Stimulated activated CD8-positive, alpha-beta memory T cell treated with anti-CD3 and anti-CD28 coated beads, Interleukin-7, amount 100 ng/mL, for 48 hours (primary cell): ENCODE measurements at regions not wholly inside any gene's neighbourhood (a gene's known extent, or its start where the extent isn't known, plus 50 kb on each side); places are given as distances from the start of the nearest gene placed in this dataset.
A peak's percentile ranks its signal among the peaks of the same experiment; 100 is the strongest.
"Not testable (repeated sequence)": the region's sequence is repeated elsewhere in the genome, so short reads cannot be mapped to it uniquely, and the experiment has no call there.

Experiments
- DNase-seq, 2 donors: peaks; one replicate each; pipeline ENCODE4 v3.0.0-alpha.2; 2020; ENCODE audit warnings: low read depth in 1 of 2; ENCODE audit errors: extremely low read depth in 1 of 2

DNA sequence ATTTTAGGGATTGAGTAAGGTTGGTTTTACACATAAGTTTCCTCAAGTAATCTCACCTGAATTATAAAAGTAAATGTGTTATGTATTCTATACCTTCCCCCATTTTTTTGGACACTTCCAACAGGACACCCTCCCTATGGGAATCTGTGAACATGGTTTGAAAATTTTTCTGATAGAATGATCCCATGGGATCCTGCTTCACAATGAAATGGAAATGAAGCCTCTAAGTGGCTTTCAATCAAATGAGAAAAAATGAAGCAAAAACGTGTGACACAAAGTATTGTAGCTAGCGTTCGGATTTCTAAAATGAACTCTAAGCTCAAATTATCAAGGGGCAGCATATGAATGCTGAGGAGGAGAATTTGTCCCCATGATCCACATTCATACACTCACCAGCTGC, 1006.8 kb downstream of the ADGRL2 start:
- no peak for DNase-seq

DNA sequence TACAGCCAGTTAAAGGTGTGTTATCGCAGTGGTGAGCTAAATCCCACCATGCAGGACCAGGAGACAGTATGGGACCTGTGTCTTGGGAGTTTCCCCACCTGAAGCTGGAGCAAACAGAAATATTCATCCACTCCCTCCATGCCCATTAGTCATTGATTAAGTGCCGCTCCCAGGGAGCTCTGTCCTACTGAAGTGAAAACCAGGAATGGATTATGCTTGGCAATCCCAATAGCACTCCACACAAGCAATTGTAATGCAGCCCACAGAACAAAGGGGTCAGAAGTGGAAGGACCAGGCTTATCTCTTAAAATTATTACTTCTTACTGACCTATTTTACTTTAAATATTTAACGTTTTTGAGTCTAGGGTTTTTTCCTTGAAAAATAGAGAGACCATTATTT, 1005.4 kb downstream of the ADGRL2 start:
- DNase-seq = no peak

DNA sequence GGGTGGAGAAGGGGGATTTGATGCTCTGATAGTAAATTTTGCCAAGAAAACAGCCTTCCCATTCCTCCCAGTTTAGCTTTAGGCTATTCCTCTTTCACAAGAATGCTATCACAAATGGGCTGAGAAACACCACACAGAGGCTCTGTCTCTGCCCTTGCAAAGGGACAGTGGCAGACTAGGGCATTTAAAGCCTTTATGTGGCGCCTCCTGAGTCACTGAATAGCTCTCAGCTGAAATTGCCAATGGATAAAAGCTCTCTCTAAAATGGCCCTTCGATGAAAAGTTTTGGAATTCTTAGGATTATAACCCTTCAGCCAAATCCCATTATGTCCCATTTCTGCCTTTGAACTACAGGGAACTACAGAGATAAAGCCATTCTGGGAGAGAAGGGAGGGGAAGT, 1000.4 kb downstream of the ADGRL2 start:
- DNase-seq = no peak

DNA sequence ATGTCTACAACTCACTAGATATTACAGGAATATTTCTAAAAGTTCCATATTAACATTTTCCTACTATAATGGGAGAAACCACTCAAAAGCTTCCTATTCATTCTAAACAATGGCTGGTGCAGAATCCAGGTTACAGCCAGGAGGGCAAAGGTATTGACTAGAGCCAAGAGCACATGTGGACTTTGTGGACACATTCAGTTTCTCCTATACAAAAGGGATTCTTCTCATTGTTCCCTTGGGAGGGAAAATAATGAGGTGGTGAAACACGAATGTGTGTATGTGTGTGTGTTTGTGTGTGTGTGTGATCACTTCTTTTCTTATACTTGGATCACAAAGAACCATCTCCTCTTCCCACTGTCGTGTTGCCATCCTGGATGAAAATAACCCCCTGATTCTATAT, 1000.0 kb downstream of the ADGRL2 start:
- no peak for DNase-seq

DNA sequence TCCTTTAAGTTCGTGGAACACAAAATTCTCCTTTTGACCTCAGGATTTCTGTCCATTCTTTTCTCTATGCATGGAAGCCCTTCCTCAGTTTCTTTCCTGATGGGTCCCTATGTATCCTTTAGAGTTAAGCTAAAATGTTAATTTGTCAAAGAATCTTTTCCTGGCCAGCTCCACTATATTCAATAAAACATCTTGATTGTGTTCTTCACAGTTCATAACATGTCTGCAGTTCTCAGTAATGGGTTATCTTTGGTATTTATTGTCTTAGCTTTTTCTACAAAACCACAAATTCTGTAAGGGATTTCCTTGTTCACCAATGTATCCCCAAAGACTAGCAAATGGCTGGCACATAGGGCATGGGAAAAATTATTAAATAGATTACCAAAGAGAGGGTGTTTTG, 998.5 kb downstream of the ADGRL2 start:
- no peak for DNase-seq

DNA sequence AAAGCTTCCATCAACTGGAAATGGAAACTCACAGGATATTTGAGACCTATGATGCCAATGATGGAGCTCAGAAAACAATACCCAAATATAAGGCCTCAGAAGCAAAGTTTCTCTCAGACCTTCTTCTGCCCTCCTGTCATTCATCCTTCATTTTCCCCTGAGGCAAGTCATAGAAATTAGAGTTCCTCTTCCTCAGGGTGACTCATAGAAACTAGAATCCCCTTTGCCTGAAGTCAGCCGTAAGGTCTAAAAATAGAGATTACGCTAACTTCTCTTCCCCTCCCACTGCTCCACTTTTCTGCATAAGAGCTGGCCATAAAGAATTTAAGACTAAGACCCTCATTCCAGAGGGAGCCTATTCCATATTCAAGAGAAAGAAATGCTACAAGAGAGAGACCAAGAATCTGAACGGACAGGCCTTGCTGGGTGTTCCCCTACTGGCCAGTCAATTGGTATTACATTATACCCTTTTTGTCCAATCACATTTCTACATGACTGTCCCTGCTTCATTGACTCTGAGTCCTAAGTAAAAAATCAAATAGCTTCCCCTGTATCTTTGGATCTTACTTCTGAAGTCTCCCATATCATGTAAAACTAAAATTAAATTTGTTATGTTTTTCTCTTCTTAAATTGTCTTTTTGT, 994.9 kb downstream of the ADGRL2 start:
- DNase-seq = no peak

DNA sequence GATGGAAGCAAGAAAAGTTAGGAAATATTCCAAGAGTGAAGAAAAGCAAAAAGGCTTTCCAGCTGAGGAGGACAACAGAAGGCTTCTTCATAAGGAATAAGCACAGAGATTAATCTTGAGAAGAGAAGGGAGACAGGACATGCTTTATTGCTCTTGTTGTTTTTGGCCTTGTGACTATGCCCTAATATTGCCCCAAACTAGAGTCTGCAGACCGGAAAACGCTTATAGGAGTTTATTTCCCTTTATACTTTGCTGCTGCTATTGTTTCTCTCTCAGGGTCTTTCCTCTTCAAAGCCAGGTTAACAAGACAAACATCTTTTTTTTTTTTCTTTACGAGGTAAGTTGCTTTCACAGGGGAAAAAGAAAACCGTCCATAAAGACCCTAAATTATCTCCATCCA, 991.4 kb downstream of the ADGRL2 start:
- no peak for DNase-seq

DNA sequence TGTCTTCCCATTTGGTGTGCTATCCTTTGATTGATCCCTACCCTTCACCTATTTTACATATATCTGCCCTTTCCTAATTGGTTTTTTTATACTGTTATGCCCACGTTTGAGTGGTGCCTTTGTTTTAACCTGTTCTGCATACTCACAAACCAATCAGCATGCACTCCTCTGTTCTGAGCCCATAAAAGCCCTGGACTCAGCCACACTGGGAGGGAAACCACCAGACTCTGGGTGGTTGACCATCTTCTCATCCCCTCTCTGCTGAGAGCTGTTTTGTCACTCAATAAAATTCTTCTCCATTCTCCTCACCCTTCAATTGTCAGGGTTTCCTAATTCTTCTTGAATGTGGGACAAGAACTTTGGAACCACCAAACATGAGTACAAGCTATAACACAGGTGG, 989.8 kb downstream of the ADGRL2 start:
- no peak for DNase-seq

DNA sequence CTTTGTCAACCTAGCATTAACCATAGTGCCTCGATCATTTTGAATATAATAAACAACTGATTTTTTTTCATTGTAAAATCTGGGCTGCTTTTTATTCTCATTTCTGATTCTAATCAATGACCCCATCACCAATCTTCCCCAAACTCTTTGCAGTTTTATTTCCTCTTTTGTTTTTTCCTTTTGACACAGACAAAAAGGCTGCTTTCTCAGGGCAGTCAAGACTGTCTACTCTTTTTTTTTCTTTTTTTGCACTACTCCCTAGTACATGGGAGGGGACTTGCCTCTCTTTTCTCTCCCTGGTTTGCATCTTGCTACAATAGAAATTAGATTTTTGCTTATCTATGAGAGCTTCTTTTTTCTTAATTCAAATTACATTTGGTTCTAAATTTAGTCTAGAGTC, 987.9 kb downstream of the ADGRL2 start:
- DNase-seq = no peak

DNA sequence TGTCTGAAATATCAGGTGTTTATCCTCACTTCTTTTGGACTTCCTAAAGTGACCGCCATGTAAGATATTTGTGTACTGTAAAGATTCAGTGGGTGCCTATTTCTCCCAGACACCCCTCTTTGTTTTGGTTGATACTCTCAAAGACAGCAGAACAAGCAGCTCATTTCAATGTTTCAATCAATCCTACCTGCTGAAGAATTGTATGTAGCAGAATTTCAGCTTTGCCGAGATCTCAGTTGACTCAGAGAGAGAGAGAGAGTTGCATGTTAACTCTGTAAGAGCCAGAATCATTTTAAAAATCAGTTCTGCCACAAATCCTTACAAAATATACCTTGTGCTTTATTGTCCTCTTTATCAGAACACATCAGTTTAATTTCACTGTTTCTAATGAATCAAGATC, 987.3 kb downstream of the ADGRL2 start:
- no peak for DNase-seq

DNA sequence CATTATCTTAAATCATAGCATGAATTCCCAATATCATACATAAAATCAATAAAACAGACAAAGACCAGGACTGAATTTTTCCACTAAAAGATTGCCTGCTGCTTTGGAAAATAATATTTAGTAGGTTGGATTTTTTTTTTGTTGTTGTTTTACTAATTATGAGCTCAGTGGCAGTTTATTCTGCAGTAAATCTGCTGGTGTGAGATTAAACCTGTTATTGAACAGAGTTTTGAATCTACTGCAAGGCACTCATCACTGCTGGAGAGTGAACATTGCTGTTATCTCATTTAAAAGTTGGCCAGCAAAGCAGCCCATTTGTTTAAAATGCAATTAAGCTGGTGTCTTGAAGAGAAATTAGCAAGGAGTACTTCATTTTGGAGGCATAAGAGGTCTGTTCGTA, 986.1 kb downstream of the ADGRL2 start:
- DNase-seq = no peak

DNA sequence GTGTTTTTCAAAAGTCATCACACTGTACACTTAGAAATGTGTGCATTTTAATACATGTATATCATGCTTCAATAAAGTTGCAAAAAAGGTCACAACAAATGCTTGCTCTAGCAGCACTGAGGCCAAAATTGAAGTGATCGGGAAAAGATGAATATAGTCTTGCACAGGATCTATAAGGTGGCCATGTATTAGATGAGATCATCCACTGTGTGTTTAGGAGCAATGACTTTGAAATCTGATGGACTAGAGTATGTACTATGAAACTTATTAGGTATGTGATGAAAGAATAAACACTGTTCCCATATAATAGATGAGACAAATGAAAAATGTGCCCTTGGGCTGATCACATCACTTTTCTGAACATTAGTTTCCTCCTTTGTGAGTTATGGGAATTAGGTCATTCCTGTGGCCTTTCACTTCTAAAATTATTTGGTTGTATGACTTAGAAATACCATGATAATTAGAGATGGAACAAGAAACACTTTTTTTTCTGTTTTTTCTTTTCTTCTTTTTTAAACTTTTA, 984.6 kb downstream of the ADGRL2 start:
- DNase-seq = no peak

DNA sequence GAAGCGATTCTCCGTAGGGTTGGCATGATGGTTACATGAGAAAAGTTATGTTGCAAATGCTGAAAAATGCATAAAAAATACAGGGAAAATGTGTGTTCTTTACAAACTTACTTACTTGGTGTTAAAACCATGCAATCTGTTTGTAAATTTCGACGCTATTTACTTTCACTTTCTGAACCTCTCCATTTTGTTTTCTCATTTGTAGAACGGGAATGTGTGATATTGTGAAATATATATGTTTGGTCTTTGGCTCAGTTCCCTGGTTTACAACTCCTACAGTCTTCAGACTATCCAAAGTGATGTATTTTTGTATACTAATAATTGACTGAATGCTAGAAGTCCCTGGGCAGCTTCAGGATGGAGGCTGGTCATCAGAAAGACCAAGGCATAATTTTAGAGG, 982.3 kb downstream of the ADGRL2 start:
- no peak for DNase-seq

DNA sequence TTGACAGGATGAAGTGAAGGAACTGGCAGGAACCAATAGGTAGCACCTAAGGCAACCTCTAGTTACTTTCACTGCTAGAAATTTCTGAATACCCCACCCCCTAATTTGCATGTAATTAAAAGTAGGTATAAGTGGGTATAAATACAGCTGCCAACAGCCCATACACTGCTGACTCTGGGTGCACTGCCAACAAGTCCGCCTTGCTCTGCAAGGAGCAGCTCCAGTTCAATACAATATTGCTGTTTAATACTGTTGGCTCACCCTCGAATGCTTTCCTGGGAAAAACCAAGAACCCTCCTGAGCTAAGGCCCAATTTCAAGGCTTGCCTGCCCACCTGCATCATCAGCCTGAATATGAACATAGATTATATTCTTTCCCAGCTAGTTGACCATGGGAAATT, 981.9 kb downstream of the ADGRL2 start:
- no peak for DNase-seq

DNA sequence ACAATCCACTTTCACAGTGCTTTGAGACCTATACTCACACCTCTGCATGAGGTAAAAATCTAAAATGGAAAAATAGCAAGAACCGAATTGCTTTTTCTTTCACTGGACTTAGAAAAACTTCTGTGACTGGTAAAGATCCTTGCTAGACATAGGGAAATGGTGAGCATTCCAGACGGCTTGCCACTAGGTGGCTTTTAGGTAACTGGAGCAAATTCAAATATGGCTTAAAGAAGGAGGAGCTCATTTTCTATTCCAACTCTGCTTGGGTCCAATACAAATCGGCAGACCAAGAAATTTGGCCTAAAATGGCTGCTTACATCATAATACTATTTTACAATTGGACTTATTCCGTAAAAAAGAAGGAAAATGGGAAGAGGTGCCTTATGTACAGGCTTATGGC, 977.9 kb downstream of the ADGRL2 start:
- DNase-seq = no peak

DNA sequence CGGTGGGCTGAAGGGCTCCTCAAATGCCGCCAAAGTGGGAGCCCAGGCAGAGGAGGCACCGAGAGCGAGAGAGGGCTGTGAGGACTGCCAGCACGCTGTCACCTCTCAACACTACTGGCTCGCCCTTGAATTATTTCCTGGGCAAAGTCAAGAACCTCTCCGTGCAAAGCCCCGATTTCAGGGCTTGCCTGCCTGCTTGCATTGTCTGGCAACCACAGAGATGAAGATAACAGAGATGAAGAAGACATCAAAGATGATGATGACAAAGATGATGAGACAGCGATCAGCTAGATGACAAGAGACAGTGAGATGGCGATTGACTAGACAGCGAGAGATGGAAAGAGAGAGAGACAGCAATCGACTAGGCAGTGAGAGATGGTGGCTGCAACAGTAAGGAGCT, 976.5 kb downstream of the ADGRL2 start:
- no peak for DNase-seq

DNA sequence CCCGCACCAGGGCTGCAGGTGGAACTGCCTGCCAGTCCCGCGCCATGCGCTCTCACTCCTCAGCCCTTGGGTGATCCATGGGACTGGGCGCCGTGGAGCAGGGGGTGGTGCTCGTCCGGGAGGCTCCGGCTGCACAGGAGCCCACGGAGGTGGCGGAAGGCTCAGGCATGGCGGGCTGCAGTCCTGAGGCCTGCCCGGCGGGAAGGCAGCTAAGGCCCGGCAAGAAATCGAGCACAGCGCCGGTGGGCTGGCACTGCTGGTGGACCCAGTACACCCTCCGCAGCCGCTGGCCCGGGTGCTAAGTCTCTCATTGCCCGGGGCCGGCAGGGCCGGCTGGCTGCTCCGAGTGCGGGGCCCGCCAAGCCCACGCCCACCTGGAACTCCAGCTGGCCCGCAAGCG, 976.0 kb downstream of the ADGRL2 start:
- not testable (repeated sequence) for DNase-seq

DNA sequence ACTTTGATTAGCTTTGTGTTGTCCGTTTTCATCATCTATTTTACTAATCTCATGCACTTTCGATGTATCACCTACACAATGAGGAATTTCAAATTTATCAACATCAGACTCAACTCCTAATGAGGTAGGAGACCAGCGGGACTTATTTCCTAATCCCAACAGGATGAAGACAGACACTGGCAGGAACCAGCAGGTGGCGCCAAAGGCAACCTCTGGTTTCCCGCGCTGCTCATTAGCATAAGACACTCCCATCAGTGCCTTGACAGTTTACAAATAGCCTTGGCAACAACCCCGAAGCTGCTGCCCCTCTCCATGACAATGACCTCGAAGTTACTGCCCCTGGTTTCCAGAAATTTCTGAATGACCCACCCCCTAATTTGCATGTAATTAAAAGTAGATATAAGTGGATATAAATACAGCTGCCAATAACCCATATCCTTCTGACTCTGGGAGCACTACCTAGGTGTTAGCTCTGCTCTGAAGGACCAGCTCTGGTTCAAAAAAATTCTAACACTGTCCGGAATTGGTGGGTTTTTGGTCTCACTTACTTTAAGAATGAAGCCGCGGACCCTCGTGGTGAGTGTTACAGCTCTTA, 974.8 kb downstream of the ADGRL2 start:
- DNase-seq = peak in 1 of 2 donors; percentile 5

DNA sequence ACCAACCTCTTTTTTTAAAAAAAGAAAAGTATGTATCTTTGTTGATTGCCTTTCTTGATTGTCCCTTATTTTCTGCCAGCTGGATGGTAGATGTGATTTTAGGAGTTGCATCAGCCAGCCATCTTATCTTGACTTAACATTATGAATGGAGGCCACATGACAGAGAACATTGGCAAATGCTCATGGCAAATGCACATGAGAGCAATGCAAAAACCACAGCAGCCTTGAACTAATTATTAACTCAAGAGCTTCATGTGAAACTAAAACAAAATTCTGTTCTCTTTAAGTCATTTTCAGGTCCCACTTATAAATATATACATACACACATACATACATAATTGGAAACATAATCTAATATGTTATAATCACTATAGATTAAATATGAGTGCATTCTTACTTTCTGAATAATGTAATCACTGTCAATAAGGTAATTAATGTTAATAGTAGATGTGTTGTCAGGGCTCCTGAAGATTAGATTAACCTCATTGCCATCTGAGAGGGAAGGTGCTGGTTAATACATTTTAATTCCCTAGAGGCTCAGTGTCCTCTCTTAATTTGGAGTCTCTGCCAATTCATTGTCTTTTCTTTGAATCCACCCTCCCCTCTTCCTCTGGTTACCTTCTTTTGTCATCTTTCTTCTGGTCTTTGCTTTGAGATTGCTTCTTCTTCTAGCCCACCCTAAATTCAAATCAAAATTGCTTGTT, 962.2 kb downstream of the ADGRL2 start:
- no peak for DNase-seq

DNA sequence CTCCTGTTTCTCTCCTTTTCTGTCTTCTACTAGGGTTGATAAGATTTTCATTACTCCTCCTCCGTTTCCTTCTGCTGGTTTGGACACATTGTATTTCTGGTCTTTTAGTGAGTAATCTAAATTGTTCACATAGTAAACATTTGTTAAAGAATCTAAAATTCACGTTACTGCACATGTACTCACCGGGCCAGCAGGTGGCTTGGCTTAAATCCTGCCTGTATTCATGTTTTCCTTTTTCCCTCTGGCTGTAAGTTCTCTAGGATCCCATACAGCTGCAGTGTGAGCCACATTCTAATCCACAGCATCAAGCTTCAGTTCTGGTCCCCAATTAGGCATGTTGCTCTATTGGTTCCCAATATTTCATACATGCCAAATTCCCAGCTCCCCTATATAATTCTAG, 958.3 kb downstream of the ADGRL2 start:
- DNase-seq = no peak

DNA sequence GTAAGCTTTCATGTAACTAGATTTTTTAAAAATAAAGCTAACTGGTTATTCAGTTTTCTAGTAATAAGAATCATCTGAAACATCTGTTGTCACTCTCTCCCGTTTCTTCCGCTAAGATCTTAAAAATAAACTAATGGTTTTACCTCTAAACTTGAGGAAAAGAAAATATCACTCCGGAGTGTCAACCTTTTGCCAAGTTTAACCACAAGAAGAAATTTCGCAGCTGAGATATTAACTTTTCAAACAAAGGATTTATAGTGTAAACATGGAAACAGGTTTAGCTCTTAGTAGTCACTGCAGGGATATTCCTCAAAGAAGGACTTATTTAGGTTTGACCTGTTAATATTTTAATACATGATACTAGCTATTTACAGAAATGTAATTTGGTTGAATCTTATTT, 954.9 kb downstream of the ADGRL2 start:
- no peak for DNase-seq

DNA sequence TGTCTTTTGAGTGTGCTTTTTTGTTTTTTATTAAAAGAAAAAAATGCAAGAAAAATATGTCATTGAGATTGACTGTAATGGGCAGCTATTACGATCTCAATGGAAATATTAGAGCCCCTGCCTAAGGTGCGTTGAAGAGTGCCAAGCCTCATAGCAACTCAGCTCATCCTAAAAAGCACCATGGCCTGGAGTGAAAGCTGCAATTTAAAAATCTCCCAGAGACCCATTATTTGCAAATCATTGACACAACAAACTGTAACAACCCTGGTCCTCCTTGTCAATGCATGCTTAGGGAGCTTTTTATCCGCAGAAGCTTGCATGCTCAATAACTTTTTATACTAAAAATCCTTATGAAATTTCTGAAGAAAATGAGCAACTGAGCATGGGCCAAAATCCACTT, 954.5 kb downstream of the ADGRL2 start:
- DNase-seq = no peak
